Testis (tissue), 2 donors: ENCODE measurements at regions not wholly inside any gene's neighbourhood (a gene's known extent, or its start where the extent isn't known, plus 50 kb on each side); places are given as distances from the start of the nearest gene placed in this dataset.

Experiments used
- DNase-seq: peaks from one replicate; pipeline ENCODE4 v3.0.0-alpha.2; 2019
- H3K27ac ChIP-seq, 2 donors: fragments of 200-600 bp; sonication (generic); one replicate each; pipeline ENCODE4 v1.5.1; 2019
- H3K27me3 ChIP-seq: fragments of 200-600 bp; sonication (generic); one replicate; pipeline ENCODE4 v1.5.1; 2019
- H3K36me3 ChIP-seq: fragments of 200-600 bp; sonication (generic); one replicate; pipeline ENCODE4 v1.5.1; 2017; ENCODE audit warnings: low read depth; ENCODE audit errors: missing control alignments
- H3K4me1 ChIP-seq: fragments of 200-600 bp; sonication (generic); one replicate; pipeline ENCODE4 v1.5.1; 2019
- H3K4me3 ChIP-seq, 2 donors: fragments of 200-600 bp; sonication (generic); one replicate each; pipeline ENCODE4 v1.5.1; 2017 to 2019
- H3K9me3 ChIP-seq: fragments of 200-600 bp; sonication (generic); one replicate; pipeline ENCODE4 v1.5.1; 2017
- CTCF ChIP-seq, 3 experiments: fragments of 450-650 bp in 2 of 3; fragments of 200-600 bp in 1 of 3; sonication (generic) in 1 of 3; IDR thresholded peaks; one replicate each; pipeline ENCODE4 v1.5.1; 2016 to 2019; ENCODE audit warnings: antibody characterized with exemption in 3 of 3, mild to moderate bottlenecking in 2 of 3, moderate library complexity in 1 of 3
- POLR2A ChIP-seq: fragments of 450-650 bp; IDR thresholded peaks from one replicate; pipeline ENCODE4 v1.6.1; 2017; ENCODE audit warnings: antibody characterized with exemption, mild to moderate bottlenecking, moderate library complexity
- WGBS, 2 donors: methylation state at CpG; one replicate each; pipeline ENCODE4 v1.1.5; 2018; 5-methylcytosine and 5-hydroxymethylcytosine counted together
- intact Hi-C: fragments of 100-400 bp; cut with DNase I; formaldehyde crosslinking; loops from one replicate; pipeline ENCODE4 v1.15.1; 2023; ENCODE audit warnings: low total_unique reads

GRCh38 chr14:82724316-82724715 lies 1190.7 kb upstream of the SEL1L start:
- no peaks in the 10 kb centered on the region for H3K27me3 ChIP-seq

GRCh38 chr14:82725213-82725612 lies 1191.6 kb upstream of the SEL1L start:
- TF ChIP-seq CTCF (IDR thresholded peaks at IDR 0.05) (no peak), POLR2A (no peak)

More at GRCh38 chr14:82724316-82724715, 1190.7 kb upstream of the SEL1L start:
- DNase-seq: no peak
- Histone ChIP-seq H3K9me3 (no peaks in the 10 kb centered on the region), H3K27ac (no peak overlapping the region), H3K4me3 (no peak overlapping the region), H3K4me1 (no peaks in the 10 kb centered on the region), H3K36me3 (no peaks in the 10 kb centered on the region)
- WGBS, 2 donors: 38 to 41% methylated on average over 2 of the region's 2 CpGs
- intact Hi-C loops: no loop called here
- TF ChIP-seq CTCF (IDR thresholded peaks at IDR 0.05): no peak
- no peak for TF ChIP-seq POLR2A

GRCh38 chr14:82731526-82731925 lies 1197.9 kb upstream of the SEL1L start:
- Histone ChIP-seq H3K4me1 (no peaks in the 10 kb centered on the region), H3K4me3 (no peak overlapping the region), H3K27ac (no peak overlapping the region), H3K27me3 (no peaks in the 10 kb centered on the region), H3K36me3 (no peaks in the 10 kb centered on the region), H3K9me3 (no peaks in the 10 kb centered on the region)
- no peak for DNase-seq
- intact Hi-C loops: no loop called here
- 68 to 82% methylated on average over 4 of the region's 4 CpGs for WGBS, 2 donors
- TF ChIP-seq CTCF (IDR thresholded peaks at IDR 0.05) (no peak), POLR2A (no peak)

More at GRCh38 chr14:82725213-82725612, 1191.6 kb upstream of the SEL1L start:
- Histone ChIP-seq H3K4me1 (no peaks in the 10 kb centered on the region), H3K9me3 (no peaks in the 10 kb centered on the region), H3K4me3 (no peak overlapping the region), H3K27me3 (no peaks in the 10 kb centered on the region), H3K36me3 (no peaks in the 10 kb centered on the region), H3K27ac (no peak overlapping the region)
- DNase-seq: no peak
- intact Hi-C loops: no loop called here

- no peak for DNase-seq
- intact Hi-C loops: no loop called here
- no peaks in the 10 kb centered on the region for H3K36me3 ChIP-seq
- no peak overlapping the region for H3K4me3 ChIP-seq
- H3K27me3 ChIP-seq: no peaks in the 10 kb centered on the region
- no peaks in the 10 kb centered on the region for H3K9me3 ChIP-seq
- TF ChIP-seq CTCF (IDR thresholded peaks at IDR 0.05) (no peak), POLR2A (no peak)
- no peak overlapping the region for H3K27ac ChIP-seq
- no peaks in the 10 kb centered on the region for H3K4me1 ChIP-seq
- 61 to 68% methylated on average over 4 of the region's 4 CpGs for WGBS, 2 donors
Measured at GRCh38 chr14:82740547-82740946, 1206.9 kb upstream of the SEL1L start.

- intact Hi-C loops: no loop called here
- H3K27ac ChIP-seq: no peak overlapping the region
- no peak for TF ChIP-seq POLR2A
- TF ChIP-seq CTCF (IDR thresholded peaks at IDR 0.05): no peak
Measured at GRCh38 chr14:82755476-82755875, 1221.8 kb upstream of the SEL1L start.

More at GRCh38 chr14:82755476-82755875, 1221.8 kb upstream of the SEL1L start:
- H3K9me3 ChIP-seq: no peaks in the 10 kb centered on the region
- H3K4me1 ChIP-seq: no peaks in the 10 kb centered on the region
- H3K36me3 ChIP-seq: no peaks in the 10 kb centered on the region
- no peaks in the 10 kb centered on the region for H3K27me3 ChIP-seq
- no peak for DNase-seq
- 65 to 70% methylated on average over 3 of the region's 3 CpGs for WGBS, 2 donors
- no peak overlapping the region for H3K4me3 ChIP-seq
